NCI-H524 (cell line): ENCODE measurements at regions not wholly inside any gene's neighbourhood (a gene's known extent, or its start where the extent isn't known, plus 50 kb on each side); places are given as distances from the start of the nearest gene placed in this dataset.
A peak's percentile ranks its signal among the peaks of the same experiment; 100 is the strongest.

ENCODE experiments used
- DNase-seq, 2 experiments: peaks; one replicate each; lab custom pipeline; 2025; lab: John Stamatoyannopoulos, UW

- no peak for DNase-seq
Observed at GRCh38 chr16:48942996-48943395, 333.0 kb upstream of the N4BP1 start.

DNA sequence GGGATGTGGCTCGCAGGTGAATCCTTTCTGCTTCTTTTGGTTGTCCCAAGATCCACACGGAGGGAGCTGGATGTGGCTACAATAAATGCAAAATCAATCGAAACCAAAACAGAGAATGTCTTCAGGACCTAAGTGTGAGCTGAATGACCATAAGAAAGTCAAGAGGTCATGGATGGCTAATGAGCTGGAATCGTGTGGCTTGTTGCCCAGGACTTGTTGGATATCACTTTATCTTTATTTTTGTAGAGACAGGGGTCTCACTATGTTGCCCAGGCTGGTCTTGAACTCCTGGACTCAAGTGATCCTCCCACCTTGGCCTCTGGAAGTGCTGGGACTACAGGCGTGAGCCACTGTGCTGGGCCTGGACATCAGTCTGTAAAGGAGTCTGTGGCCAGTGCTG is 326.8 kb upstream of the N4BP1 start:
- DNase-seq: no peak

GRCh38 chr16:48932216-48932855 is 322.4 kb upstream of the N4BP1 start:
- DNase-seq: no peak

- no peak for DNase-seq
Observed at GRCh38 chr16:48930951-48931553, 321.1 kb upstream of the N4BP1 start.

GRCh38 chr16:48919791-48920190 is 309.8 kb upstream of the N4BP1 start:
- no peak for DNase-seq

DNA sequence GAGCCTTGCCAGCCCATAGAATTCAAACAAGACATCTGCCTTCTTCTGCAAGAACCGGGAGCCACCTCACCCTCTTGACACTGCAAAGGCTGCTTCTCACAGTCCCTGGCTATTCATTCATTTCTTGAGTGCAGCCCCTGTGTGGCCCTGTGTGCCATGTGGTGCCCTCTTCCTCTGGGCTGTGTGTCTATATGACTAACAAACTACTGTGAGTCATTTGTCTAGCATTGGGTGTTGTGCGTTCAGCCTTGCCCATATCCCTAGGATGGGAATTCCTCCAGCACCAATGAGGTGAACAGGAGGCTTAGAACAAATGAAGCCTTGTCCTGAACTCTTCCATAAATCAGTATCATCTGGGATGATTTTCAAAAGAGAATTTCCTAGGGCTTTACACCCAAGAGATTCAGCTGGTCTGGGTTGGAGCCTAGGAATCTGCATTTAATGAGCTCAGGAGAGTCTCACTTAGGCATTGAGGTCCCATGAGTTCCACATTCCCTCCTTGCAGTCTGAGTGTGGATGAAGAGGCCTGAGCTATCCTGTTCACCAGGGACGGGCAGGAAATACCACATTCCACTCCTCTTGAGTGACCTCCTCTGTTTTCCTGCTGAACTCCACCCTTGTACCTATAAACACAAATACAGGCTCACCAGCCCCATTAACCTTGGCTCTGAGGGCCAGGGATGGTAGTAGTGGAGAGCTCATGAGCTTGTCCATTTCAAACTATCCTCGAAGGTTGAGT is 308.7 kb upstream of the N4BP1 start:
- no peak for DNase-seq

DNA sequence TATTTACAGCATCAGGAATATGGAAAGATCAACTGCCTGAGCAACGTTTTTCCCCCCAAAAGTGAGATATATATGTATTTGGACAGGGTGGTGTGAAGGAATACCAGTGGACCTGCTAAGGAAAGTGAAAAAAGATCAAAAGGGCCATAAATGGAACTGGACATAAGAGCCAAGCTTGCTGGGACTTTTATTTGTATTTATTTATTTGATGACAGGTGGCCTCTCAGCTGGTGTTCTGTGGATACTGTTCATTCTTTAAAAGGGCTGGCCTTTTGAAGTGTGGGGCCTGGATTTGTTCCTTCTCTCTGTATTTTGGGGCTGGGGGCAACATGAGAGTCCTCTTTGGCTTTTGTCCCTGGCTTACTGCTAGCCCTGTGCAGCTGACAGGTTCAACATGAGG is 306.6 kb upstream of the N4BP1 start:
- no peak for DNase-seq

DNA sequence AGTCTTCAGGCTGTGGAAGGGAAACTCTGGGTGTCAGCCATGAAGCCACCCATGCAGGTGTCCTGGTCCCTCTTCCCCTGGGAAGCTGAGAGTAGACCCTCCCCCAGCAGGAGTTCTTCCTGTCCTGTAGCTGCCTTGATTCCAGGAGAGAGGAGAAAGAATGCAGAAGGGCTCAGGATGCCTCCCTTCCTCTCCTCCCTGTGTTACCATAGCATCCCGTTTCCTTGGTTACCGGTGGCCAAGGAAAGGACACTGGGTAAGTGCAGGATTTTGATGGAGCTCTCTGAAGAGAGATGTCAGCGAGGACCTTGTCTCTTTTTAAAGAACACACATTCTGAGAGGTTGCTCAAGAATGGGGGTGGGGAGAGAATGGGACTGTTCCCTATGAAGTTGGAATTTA is 304.1 kb upstream of the N4BP1 start:
- DNase-seq: peak in 1 of 2 experiments; percentile 42

GRCh38 chr16:48913384-48913783 is 303.4 kb upstream of the N4BP1 start:
- DNase-seq: no peak

- DNase-seq: no peak
Observed at GRCh38 chr16:48912360-48912759, 302.4 kb upstream of the N4BP1 start.

- no peak for DNase-seq
Observed at GRCh38 chr16:48911700-48912099, 301.7 kb upstream of the N4BP1 start.

DNA sequence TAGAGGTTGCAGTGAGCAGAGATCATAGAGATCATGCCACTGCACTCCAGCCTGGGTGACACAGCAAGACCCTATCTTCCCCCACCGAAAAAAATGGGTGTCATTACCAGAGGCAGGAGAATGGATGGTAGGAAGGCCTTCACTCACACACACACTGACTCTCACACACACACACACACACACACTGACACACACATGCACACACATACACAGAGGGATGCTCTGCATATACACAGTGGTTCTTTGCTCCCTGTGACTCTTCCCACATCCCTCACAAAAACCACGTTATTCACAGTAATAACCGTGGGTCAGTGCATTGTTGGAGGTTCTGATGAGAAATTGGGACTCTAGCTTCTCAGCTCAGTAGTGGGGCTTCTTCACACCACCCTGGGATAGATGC is 300.2 kb upstream of the N4BP1 start:
- DNase-seq: no peak

DNA sequence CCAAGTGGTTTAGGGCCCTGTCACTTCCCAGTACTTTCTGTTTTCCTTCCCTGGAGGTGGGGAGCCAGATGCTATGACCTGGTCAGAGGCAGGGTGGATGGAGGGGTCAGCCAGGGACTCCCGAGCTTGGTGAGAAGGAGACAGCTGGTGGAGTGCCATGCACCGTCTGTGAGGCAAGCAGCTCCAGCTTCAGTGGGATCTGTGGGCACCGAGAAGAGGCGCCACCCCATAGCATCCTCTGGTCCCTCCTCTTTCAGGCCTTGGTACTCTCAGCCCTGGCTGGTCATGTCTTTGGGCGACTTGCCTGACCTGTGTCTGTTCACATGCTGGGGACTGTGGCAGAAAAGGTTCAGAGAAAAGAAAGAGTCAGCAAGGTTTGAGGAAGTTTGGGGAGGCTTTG is 299.3 kb upstream of the N4BP1 start:
- DNase-seq: no peak

DNA sequence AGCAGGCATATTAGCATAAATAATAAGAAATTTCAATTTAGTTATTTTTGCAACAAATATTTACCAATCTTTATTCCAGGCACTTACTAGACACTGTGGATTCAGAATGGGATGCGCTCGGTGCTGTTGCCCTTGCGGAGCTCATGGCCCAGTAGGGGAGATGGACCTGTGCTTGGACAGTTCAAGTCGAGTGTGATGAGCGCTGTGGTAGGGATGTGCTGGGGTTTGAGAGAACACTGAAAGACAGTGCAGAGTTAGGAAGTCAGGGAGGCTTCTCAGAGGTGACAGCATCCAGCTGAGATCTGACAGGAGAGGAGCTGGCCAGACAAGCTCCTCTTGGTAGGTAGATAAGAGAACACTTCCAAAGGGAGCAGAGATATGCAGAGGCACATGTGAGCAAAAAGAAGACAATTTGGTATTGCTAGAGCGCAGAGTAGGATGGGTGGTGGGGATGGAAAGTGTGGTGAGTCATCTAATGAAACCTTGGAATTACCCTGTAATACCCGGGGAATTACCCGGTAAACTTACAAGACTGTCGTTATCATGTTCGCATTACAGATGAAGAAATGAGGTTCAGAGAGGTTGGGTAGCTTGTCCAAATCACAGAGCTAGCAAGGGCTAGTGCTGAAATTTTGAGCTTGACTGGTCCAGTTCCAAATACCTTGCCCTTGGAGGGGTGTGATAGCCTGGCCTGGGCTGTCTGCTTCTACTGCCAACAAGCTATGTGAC is 298.1 kb upstream of the N4BP1 start:
- DNase-seq: no peak

GRCh38 chr16:48905632-48906505 is 295.9 kb upstream of the N4BP1 start:
- DNase-seq: no peak

DNA sequence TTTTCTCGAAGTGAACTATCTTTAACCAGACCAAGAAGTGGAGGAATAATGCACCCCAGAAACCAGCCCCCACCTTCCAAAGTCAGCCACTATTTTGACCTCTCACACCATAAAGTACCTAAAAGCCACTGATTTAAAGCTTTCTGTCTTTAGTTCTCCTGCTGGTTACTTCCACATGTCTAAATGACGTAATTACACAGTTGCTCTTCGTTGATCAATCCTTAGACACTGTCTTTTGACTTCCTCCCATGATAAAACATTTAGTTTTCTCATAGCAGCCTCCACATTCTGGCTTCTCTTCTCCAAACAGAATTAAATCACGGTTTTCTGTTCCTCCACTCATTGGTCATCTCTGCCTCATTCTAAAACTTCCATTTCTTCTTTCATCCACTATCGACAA is 294.4 kb upstream of the N4BP1 start:
- no peak for DNase-seq

DNA sequence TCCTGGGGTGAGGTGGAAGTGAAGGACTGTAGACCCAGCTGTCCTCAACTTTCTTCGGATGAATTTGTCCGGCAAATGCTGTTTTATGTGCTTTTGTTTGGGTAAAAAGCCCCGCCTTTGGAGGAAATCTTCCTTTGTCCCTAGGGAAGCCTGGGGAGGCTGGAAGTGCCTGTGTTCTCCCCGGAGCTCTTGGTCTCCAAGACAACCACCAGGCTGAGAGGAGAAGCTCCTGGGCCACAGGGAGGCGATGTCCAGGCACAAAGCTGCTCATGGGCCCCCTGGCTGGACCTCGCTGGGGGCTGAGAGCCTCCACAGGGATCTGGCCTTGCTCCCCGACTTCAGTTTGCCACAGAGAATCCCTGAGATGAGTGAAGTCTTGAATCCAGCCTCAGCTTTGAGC is 293.1 kb upstream of the N4BP1 start:
- peak in 1 of 2 experiments; percentile 13 for DNase-seq

DNA sequence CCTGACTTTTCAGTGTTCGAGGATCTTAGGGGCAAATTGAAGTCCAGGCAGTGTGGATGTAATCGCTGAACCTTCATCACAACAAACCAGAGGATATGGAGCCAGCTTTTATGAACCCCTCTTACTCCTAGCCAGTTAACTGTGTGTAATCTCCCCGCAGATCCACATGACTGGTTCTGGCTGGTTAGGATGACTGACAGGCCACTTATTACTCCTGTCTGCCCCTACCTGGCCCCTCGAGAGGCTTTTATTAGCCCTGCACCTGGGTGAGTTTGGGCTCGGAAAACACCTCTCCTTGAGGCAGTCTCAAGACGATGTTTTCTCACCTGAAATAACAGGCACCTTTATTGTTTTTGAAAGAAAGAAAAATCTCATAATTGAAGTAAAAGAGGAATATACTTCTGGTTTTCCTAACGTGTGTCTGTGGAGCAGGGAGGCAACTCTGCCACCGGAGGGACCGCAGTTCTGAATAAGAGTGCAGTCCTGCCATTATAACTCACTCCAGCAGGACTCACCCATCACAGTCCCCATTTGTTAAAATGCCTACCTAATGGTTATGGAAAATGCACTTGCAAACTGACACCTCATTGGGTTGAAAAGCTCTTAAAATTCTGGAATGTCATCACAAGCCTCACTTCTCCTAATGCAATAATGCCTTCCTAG is 291.9 kb upstream of the N4BP1 start:
- DNase-seq: no peak

DNA sequence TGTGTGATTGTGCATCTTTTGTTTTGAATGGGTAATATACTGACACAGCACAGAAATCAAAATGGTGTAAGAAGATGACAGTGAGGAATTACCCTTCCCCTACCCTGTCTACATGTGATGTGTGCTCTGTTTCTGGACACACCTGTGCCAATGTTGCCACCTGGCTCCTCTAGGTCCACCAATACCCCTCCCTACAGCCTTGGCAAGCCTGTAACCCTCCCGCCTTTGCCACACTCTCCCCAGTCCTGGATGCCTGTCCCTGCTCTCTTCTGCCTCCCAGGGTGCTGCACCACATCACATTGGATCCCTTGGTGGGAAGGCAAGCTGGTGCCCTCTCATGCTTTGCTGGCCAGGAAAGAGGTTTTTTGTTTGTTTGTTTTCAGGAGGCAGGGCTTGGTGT is 289.5 kb upstream of the N4BP1 start:
- no peak for DNase-seq

DNA sequence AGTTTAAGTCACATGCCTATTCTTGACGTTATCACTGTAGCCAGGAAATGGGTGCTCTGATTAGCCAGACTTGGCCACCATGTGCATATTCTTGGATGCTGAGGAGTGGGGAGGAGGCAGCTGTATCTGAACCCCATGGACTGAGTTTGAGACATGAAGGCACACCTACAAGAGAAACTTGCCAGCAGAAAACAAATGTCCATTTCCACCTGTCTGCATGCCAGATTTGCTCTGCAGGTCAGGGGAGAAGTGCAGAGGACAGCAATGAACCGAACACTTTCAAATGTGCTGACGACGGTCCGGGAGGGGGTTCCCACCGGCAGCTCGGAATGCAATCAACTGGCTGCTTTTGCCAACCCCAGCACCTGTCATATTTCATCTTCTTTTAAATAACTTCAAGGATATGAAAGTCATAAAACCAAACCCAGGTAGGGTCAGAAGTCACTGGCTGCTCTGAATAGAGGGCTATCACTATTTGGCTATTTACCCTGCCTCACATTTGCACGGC is 287.8 kb upstream of the N4BP1 start:
- no peak for DNase-seq

DNA sequence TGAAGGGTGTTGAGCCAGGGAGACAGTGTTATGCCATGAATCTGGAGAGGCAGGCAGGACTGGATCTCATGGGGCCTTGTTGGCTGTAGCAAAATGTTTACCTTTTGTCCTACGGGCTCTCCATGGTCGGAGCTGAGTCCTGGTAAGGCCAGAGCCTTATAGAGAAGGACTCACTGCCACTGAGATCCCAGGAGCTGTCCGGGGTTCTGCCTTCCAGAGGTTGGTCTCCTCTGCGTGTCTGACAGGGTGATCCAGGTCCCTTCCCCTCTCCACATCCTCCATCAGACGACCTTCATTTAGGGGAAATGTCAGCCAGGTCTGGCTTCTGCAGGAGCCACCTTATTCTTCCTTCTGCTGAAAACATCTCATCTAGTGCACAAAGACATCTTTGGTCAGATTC is 285.2 kb upstream of the N4BP1 start:
- DNase-seq: no peak
